ENCODE measurements at regions not wholly inside any gene's neighbourhood (a gene's known extent, or its start where the extent isn't known, plus 50 kb on each side); places are given as distances from the start of the nearest gene placed in this dataset.

DNA sequence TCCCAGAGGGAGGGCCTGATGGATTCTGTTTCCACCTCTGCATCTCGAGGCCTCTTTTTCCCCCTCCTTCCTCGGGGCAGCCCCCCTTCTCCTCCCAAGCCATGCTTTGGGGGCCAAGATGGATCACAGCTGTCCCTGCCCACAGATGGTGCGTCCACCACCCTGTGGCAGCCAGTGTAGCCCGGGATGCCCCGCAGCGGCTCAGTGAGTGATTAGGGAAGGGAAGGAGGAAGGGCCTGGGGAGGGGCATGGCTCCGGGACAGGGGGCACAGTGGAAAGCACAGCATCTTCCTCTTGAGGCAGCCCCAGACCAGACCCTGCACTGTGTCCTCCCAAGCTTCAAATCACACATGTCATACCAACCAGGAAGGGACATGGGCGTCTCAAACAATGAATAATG, 622.4 kb downstream of the MATN1 start:
- in situ Hi-C loops (cut with HindIII; ENCODE audit: extremely low pct_ligation_motif_present, low pct_unique_long_range_greater_than_20kb) (loop anchor here (10.0 to 25.0 kb wide), 3 partner anchors 316 to 866 kb away; partner anchors contain the start of genes MECR and PTPRU), intact Hi-C loops (cut with micrococcal nuclease; ENCODE audit: unreplicated experiment) (no loop called here)
- ChIA-PET CTCF (ENCODE audit: low intra/inter-chr PET ratio, low total read pairs) (no interaction called here), POLR2A (no interaction called here)
- Histone ChIP-seq H3K4me3 (replicated peaks in 1 of 3; ENCODE audit: insufficient read depth in 1 of 3, low read depth in 2 of 3, low read length in 3 of 3) (no peak overlapping the region), H3K4me2 (ENCODE audit: low read depth, low read length) (no peak overlapping the region), H2AFZ (ENCODE audit: low read length) (no peak overlapping the region), H3K27ac (ENCODE audit: extremely low read length, insufficient read depth, low read length) (no peak overlapping the region), H3K36me3 (replicated peaks in 1 of 2; ENCODE audit: control insufficient read depth in 1 of 2, insufficient read depth in 2 of 2, low read length in 2 of 2) (no peaks in the 10 kb centered on the region), H3K9me3 (ENCODE audit: low read length) (peaks cover 8% of the 10 kb centered on the region; the same call in 1 of the 2 replicates), H4K20me1 (ENCODE audit: insufficient read depth, low read length) (no peaks in the 10 kb centered on the region), H3K9ac (ENCODE audit: insufficient read depth, low read depth, low read length) (no peak overlapping the region), H3K79me2 (ENCODE audit: insufficient read depth, low read length) (no peaks in the 10 kb centered on the region), H3K27me3 (ENCODE audit: control insufficient read depth in 1 of 2, insufficient read depth in 2 of 2, low read length in 2 of 2) (peaks cover 0 to 1% of the 10 kb centered on the region in 2 experiments; a peak in 4 of 5 replicates), H3K4me1 (ENCODE audit: insufficient read depth, low read length) (no peaks in the 10 kb centered on the region)
- WGBS (ENCODE audit: low lambda C conversion rate) = 11% methylated on average over 4 of the region's 8 CpGs
- no peak for TF ChIP-seq ZSCAN12 (CRISPR knock-in tag; IDR thresholded peaks at IDR 0.05)
- no peak for TF ChIP-seq NR0B2 (CRISPR knock-in tag; IDR thresholded peaks at IDR 0.05)
- TF ChIP-seq ZNF530 (CRISPR knock-in tag; IDR thresholded peaks at IDR 0.05; ENCODE audit: low read depth) = no peak
- TF ChIP-seq, protein P1, sequence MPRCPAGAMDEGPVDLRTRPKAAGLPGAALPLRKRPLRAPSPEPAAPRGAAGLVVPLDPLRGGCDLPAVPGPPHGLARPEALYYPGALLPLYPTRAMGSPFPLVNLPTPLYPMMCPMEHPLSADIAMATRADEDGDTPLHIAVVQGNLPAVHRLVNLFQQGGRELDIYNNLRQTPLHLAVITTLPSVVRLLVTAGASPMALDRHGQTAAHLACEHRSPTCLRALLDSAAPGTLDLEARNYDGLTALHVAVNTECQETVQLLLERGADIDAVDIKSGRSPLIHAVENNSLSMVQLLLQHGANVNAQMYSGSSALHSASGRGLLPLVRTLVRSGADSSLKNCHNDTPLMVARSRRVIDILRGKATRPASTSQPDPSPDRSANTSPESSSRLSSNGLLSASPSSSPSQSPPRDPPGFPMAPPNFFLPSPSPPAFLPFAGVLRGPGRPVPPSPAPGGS (CRISPR knock-in tag; IDR thresholded peaks at IDR 0.05) = no peak
- TF ChIP-seq GTF2F1 (IDR thresholded peaks at IDR 0.05; ENCODE audit: low read length) = no peak
- TF ChIP-seq, protein P2, sequence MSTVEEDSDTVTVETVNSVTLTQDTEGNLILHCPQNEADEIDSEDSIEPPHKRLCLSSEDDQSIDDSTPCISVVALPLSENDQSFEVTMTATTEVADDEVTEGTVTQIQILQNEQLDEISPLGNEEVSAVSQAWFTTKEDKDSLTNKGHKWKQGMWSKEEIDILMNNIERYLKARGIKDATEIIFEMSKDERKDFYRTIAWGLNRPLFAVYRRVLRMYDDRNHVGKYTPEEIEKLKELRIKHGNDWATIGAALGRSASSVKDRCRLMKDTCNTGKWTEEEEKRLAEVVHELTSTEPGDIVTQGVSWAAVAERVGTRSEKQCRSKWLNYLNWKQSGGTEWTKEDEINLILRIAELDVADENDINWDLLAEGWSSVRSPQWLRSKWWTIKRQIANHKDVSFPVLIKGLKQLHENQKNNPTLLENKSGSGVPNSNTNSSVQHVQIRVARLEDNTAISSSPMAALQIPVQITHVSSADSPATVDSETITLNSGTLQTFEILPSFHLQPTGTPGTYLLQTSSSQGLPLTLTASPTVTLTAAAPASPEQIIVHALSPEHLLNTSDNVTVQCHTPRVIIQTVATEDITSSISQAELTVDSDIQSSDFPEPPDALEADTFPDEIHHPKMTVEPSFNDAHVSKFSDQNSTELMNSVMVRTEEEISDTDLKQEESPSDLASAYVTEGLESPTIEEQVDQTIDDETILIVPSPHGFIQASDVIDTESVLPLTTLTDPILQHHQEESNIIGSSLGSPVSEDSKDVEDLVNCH (CRISPR knock-in tag; IDR thresholded peaks at IDR 0.05) = no peak
- no peak for TF ChIP-seq ZNF101 (CRISPR knock-in tag; IDR thresholded peaks at IDR 0.05; ENCODE audit: borderline replicate concordance, low read depth)
- no peak for TF ChIP-seq SRSF1 (optimal IDR thresholded peaks at IDR 0.05; ENCODE audit: low read depth, low read length)
- TF ChIP-seq NCOR1 (IDR thresholded peaks at IDR 0.05; ENCODE audit: borderline replicate concordance, low read length) = no peak
- TF ChIP-seq MEIS2 (CRISPR knock-in tag; IDR thresholded peaks at IDR 0.05) = no peak
- no peak for TF ChIP-seq MATR3 (CRISPR knock-in tag; IDR thresholded peaks at IDR 0.05)
- no peak for TF ChIP-seq ZFY (CRISPR knock-in tag; IDR thresholded peaks at IDR 0.05)
- TF ChIP-seq ZNF773 (CRISPR knock-in tag; IDR thresholded peaks at IDR 0.05; ENCODE audit: borderline replicate concordance) = no peak
- no peak for TF ChIP-seq KDM2A (CRISPR knock-in tag; IDR thresholded peaks at IDR 0.05; ENCODE audit: borderline replicate concordance, low read depth)
- no peak for TF ChIP-seq TRIM22 (IDR thresholded peaks at IDR 0.05)
- TF ChIP-seq DNMT3B (CRISPR knock-in tag; conservative IDR thresholded peaks at IDR 0.05) = no peak
- TF ChIP-seq, protein P3, sequence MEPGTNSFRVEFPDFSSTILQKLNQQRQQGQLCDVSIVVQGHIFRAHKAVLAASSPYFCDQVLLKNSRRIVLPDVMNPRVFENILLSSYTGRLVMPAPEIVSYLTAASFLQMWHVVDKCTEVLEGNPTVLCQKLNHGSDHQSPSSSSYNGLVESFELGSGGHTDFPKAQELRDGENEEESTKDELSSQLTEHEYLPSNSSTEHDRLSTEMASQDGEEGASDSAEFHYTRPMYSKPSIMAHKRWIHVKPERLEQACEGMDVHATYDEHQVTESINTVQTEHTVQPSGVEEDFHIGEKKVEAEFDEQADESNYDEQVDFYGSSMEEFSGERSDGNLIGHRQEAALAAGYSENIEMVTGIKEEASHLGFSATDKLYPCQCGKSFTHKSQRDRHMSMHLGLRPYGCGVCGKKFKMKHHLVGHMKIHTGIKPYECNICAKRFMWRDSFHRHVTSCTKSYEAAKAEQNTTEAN (CRISPR knock-in tag; conservative IDR thresholded peaks at IDR 0.05) = no peak
- TF ChIP-seq PITX1 (CRISPR knock-in tag; IDR thresholded peaks at IDR 0.05) = no peak
- DNase-seq (ENCODE audit: low spot score) = no peak
- no TSS peak for BruUV-seq (replicated peaks)
- no peak for ATAC-seq
- no peak for FAIRE-seq
